Medulla oblongata (tissue), 1 donor: ENCODE measurements at regions not wholly inside any gene's neighbourhood (a gene's known extent, or its start where the extent isn't known, plus 50 kb on each side); places are given as distances from the start of the nearest gene placed in this dataset.
"Not testable (repeated sequence)": the region's sequence is repeated elsewhere in the genome, so short reads cannot be mapped to it uniquely, and the experiment has no call there.

Source experiments
- DNase-seq: peaks from one replicate; pipeline ENCODE4 v3.0.0-alpha.2; 2015; ENCODE audit errors: extremely low spot score

DNA sequence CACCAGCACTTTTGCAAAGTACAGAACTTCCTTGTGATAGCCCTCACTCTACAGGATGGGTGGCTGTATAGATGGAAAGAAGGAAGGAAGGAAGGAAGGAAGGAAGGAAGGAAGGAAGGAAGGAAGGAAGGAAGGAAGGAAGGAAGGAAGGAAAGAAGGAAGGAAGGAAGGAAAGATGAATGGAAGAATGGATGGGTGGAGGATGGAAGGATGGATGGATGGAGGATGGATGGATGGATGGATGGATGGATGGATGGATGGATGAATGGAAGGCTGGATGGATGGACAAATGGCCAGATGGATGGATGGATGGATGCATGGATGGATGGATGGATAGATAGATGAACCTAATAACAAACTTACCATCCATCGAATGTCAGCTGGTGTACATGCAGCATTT lies 256.9 kb downstream of the ANKRD60 start:
- not testable (repeated sequence) for DNase-seq

GRCh38 chr20:57970856-57971255 lies 257.6 kb downstream of the ANKRD60 start:
- DNase-seq = no peak

DNA sequence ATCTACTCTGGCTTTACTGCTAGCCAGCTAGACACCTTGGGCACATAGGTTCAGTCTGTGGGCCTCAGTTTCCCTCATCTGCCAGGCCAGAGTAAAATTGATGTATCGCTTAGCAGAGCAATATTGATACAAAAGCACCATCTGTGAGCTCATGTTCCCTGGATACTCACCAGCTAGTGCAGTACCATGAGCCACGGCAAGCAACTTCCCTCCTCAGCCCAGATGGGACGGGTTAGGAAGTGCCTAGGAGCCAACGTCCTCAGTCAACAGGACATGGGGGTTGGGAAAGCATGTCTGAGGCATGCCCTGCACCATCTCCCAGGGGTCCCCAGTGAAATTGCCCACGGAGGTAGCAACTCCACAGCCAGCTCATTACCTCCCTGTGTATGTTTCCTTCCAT lies 258.3 kb downstream of the ANKRD60 start:
- no peak for DNase-seq

GRCh38 chr20:57968120-57968519 lies 258.3 kb upstream of the PMEPA1 start:
- no peak for DNase-seq

DNA sequence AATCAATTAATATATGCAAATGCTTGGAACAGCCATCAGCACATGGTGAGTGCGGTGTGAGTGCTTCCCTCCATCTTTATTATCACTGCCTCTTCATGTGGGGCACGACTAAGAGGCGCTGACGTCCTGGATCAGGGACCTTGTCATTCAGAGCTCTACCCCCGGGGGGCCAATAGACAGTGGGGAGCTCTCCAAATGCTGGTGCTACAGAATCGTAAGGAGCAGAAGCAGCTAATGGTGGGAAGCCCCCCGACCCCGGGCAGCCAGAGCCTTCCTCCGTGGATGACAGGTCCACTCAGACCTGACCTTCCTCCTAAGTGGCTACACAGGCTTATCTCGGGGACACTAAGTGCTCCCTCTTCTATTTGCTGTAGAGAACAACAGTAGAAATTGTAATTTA lies 257.5 kb upstream of the PMEPA1 start:
- no peak for DNase-seq

DNA sequence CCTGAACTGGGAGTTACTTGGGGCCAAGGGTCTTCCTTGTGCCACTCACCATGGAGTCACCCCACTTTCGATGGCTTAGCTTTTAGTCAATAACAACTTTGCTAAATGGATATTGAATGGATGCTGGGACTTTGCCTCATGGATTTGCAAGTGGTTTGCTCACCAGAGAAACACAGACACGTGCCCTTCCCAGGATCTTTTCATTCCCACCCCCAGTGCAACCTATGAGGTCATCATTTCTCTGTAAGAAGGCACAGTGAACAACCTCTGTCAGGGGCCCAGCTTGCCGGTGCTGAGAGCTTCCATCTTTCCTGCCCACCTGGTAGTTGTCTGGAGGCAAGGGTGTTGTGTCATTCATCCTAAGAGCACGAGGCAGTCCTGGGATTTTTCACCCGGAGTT lies 256.8 kb upstream of the PMEPA1 start:
- no peak for DNase-seq

- no peak for DNase-seq
Measured at GRCh38 chr20:57965441-57965840, 255.6 kb upstream of the PMEPA1 start.

DNA sequence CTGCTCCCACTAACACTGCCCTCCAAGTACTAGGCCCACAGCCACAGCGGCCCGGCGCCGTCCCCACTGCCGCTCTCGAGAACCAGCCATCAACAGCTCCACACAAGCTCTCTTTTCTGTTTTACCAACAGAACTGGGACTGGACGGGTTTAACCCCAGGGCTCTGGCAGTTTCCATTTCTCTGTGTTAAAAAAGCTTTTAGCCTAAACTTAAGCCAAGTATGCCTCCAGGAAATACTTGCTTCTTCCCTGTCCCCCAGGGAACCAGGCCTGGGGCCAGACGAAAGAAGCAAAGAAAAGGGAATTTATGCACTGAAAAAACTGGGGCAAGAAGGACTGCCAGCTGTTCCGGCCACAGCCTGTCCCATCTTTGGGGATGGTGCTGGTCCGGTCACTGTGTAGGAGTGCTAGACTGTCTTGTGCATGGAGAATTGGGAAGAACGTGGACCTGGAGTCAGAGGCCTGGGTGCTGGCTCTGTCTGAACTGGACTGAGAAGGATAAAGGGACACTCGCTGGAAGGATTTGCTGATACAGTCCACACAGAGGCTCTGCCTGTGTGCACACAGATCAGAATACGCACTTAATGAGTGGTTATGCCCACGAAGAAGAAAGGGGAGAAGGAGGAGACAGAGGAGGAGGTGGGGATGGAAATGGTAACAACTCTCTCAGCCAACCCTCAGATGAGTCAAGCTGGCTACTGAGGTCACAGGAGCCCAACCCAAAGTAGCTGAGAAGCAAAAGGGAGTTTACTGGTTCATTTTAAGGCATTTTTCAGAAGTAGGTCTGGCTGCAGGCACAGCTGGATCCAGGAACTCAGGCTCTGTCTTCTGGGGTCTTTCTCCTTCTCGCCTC lies 254.4 kb upstream of the PMEPA1 start:
- DNase-seq = peak; percentile 82

DNA sequence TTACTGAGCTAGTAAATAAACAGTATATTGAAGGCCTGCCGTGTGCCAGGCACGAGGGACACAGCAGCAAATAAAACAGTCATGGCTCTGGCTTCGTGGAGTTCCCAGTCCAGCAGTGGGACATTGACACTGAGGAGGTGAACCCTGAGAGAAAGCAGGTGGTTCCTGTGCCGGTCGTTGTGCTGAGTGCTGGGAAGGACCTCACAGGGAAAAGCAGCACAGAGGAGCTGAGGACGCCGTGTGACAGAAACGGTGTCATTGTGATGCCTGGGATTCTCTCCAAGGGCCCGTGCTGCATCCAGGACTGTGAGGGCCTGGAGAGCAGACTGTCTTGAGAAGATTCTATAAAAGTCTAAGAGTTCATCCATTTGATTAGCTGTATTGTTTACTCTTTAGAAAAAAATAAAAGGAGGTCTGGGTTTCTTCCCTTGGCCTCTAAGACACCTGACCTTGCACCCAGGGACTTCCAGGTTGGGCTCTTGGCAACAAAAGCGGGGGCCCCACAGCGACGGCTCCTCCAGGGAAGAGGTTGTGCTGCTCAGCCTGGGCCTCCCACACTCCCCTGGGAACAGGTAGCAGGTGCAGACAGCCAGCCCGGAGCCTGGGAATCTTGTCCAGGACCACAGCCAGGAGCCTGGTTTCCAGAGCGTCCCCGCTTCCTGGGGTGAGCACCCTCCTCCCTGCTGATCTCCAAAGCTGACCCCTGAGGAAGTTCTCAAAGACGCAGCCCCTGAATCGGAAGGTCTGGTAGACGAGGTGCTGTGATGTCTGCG lies 251.2 kb upstream of the PMEPA1 start:
- DNase-seq = peak; percentile 39

DNA sequence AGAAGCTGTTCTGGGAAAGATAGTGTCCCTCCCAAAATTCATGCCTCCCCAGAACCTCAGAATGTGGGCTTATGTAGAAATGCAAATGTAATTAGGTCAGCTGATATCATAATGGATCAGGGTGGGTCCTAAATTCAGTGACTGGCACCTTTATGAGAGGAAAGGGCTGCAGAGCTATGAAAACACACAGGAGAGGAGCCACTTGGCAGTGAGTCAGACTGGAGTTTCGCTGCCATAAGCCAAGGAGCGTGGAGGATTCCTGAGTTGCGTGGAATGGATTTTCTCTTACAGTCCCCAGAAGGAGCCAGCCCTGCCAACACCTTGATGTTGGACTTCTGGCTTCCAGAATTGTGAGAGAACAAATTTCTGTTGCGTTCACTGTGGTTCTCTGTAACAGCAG lies 249.8 kb upstream of the PMEPA1 start:
- DNase-seq = no peak

GRCh38 chr20:57959018-57959417 lies 249.2 kb upstream of the PMEPA1 start:
- peak; percentile 50 for DNase-seq

DNA sequence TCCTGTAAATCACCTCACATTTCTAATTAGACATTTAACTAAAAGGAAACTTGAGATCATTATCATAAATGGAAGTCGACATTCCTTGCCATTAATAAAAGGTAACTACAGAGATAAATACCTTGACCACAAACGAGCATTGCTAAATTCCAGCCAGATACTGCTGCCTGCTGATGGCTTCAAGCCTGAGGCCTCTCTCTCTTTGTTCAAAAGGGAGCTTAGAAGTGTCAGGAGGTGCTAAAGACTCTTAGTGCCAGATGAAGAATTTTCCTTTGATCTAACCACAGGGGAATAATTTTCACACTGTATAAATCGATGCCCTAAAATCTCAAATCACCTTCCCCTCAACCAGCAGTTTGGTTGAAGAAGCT lies 248.2 kb upstream of the PMEPA1 start:
- DNase-seq = no peak

- no peak for DNase-seq
Measured at GRCh38 chr20:57957411-57958049, 247.7 kb upstream of the PMEPA1 start.

DNA sequence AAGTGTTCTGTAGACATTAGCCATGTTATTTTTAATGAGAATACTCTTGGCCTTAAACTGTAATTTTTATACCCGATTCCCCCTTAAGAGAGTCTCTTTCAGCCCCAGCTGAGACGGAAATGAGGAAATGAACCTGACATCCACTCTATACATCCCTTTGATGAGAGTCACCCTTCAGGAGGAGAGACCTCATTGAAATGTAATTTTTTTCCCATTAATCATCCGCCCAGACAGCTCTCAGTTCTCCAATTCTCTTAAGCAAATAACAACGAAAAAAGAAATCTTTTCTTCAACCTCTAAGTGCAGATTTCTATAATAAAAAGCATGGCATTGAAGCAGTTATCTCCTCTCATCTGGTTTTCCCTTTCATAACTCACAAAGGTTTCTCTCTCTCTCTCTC lies 243.8 kb upstream of the PMEPA1 start:
- DNase-seq = no peak

- DNase-seq = no peak
Measured at GRCh38 chr20:57952136-57952535, 242.3 kb upstream of the PMEPA1 start.

DNA sequence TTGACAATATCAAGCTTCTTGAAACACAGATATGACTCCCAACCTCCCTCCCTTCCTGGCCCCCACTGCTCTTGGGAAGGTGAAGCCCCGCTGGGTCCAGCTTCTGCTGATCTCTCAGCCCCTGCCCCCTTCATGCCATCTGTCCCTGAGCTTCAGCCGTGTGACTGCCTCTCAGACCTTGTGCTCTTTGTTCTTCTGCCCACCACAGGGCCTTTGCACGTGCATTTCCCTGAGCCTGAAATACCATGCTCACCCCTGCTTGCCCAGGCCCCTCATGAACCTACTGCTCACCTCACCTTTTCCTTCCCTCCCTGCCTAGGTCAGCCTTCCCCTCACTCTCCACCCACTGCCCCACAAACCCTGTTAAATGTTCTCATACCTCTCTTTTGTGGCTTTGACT lies 241.7 kb upstream of the PMEPA1 start:
- DNase-seq = no peak

- no peak for DNase-seq
Measured at GRCh38 chr20:57950764-57951485, 241.1 kb upstream of the PMEPA1 start.

GRCh38 chr20:57948180-57948955 lies 238.6 kb upstream of the PMEPA1 start:
- DNase-seq = no peak

- DNase-seq = no peak
Measured at GRCh38 chr20:57947421-57948179, 237.8 kb upstream of the PMEPA1 start.

DNA sequence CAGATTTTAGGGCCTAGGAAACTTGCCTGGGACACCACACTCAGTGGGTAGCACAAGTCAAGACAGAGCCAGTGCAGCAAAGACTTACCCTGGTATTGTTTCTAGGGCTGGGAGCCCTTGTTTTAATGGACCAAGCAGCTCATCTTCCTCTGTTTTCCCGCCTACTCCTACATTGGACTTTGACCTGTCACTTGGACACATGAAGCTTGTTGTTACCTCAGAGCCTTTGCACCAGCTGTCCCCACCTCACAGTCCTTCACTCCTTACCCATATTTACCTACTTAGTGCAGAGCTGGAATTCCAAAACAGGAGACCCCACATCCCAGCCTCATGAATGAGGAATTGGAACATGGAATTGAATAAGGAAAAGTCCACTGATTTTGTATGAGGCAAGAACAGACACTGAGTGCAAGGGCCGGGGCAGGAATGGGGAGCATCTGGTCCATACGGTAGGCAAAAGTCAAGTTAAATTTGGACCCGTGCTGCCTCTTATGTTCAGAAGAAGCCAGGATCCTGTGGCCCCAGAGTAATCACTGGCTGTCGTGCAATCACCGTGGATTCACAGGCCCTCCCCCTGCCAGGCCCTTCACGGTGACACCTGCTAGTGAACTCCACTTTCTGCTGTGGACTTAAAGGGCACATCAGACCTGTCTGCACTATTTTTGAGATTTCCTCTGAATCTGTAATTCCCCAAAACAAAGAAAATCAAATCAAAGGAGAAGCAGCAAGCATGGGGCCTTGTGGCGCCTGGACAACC lies 236.9 kb upstream of the PMEPA1 start:
- no peak for DNase-seq
